ENCODE measurements at regions not wholly inside any gene's neighbourhood (a gene's known extent, or its start where the extent isn't known, plus 50 kb on each side); places are given as distances from the start of the nearest gene placed in this dataset.
"Not testable (repeated sequence)": the region's sequence is repeated elsewhere in the genome, so short reads cannot be mapped to it uniquely, and the experiment has no call there.

GRCh38 chr7:35924668-35925067 is 123.8 kb downstream of the SEPTIN7 start:
- not testable (repeated sequence) for DNase-seq; H3K27ac Mint-ChIP-seq; H3K27me3 Mint-ChIP-seq; H3K9me3 Mint-ChIP-seq; H3K4me1 Mint-ChIP-seq (ENCODE audit: low read depth); H3K4me3 Mint-ChIP-seq; H3K36me3 Mint-ChIP-seq (ENCODE audit: low read depth)

- H3K4me3 Mint-ChIP-seq; H3K4me1 Mint-ChIP-seq (ENCODE audit: low read depth); DNase-seq; H3K27ac Mint-ChIP-seq; H3K27me3 Mint-ChIP-seq; H3K9me3 Mint-ChIP-seq; H3K36me3 Mint-ChIP-seq (ENCODE audit: low read depth): not testable (repeated sequence)
Observed at GRCh38 chr7:35926966-35927365, 126.1 kb downstream of the SEPTIN7 start.

GRCh38 chr7:35931134-35931533 is 130.3 kb downstream of the SEPTIN7 start:
- H3K4me1 Mint-ChIP-seq (ENCODE audit: low read depth); H3K27me3 Mint-ChIP-seq; DNase-seq; H3K4me3 Mint-ChIP-seq; H3K27ac Mint-ChIP-seq; H3K9me3 Mint-ChIP-seq; H3K36me3 Mint-ChIP-seq (ENCODE audit: low read depth): not testable (repeated sequence)

GRCh38 chr7:35931551-35931950 is 130.7 kb downstream of the SEPTIN7 start:
- not testable (repeated sequence) for H3K27me3 Mint-ChIP-seq; H3K4me1 Mint-ChIP-seq (ENCODE audit: low read depth); H3K36me3 Mint-ChIP-seq (ENCODE audit: low read depth); H3K27ac Mint-ChIP-seq; H3K9me3 Mint-ChIP-seq; H3K4me3 Mint-ChIP-seq; DNase-seq

GRCh38 chr7:35940695-35941094 is 139.8 kb downstream of the SEPTIN7 start:
- H3K27me3 Mint-ChIP-seq; H3K9me3 Mint-ChIP-seq; H3K4me3 Mint-ChIP-seq; H3K27ac Mint-ChIP-seq; H3K4me1 Mint-ChIP-seq (ENCODE audit: low read depth); H3K36me3 Mint-ChIP-seq (ENCODE audit: low read depth); DNase-seq: not testable (repeated sequence)

GRCh38 chr7:35945621-35946020 is 144.8 kb downstream of the SEPTIN7 start:
- not testable (repeated sequence) for H3K27me3 Mint-ChIP-seq; DNase-seq; H3K36me3 Mint-ChIP-seq (ENCODE audit: low read depth); H3K4me3 Mint-ChIP-seq; H3K27ac Mint-ChIP-seq; H3K9me3 Mint-ChIP-seq; H3K4me1 Mint-ChIP-seq (ENCODE audit: low read depth)

GRCh38 chr7:35955735-35956134 is 154.9 kb downstream of the SEPTIN7 start:
- not testable (repeated sequence) for H3K27me3 Mint-ChIP-seq; H3K4me1 Mint-ChIP-seq (ENCODE audit: low read depth); H3K4me3 Mint-ChIP-seq; DNase-seq; H3K27ac Mint-ChIP-seq; H3K9me3 Mint-ChIP-seq; H3K36me3 Mint-ChIP-seq (ENCODE audit: low read depth)

GRCh38 chr7:35956988-35957387 is 156.1 kb downstream of the SEPTIN7 start:
- H3K4me1 Mint-ChIP-seq (ENCODE audit: low read depth); H3K4me3 Mint-ChIP-seq; H3K27ac Mint-ChIP-seq; H3K36me3 Mint-ChIP-seq (ENCODE audit: low read depth); DNase-seq; H3K27me3 Mint-ChIP-seq; H3K9me3 Mint-ChIP-seq: not testable (repeated sequence)

GRCh38 chr7:35961260-35961659 is 160.4 kb downstream of the SEPTIN7 start:
- H3K36me3 Mint-ChIP-seq (ENCODE audit: low read depth); H3K27me3 Mint-ChIP-seq; H3K4me1 Mint-ChIP-seq (ENCODE audit: low read depth); DNase-seq; H3K27ac Mint-ChIP-seq; H3K4me3 Mint-ChIP-seq; H3K9me3 Mint-ChIP-seq: not testable (repeated sequence)

GRCh38 chr7:35962607-35963006 is 161.8 kb downstream of the SEPTIN7 start:
- not testable (repeated sequence) for H3K36me3 Mint-ChIP-seq (ENCODE audit: low read depth); H3K27ac Mint-ChIP-seq; H3K9me3 Mint-ChIP-seq; H3K4me3 Mint-ChIP-seq; DNase-seq; H3K4me1 Mint-ChIP-seq (ENCODE audit: low read depth); H3K27me3 Mint-ChIP-seq

- Mint-ChIP-seq H3K4me3 (no peak overlapping the region), H3K27ac (no peak overlapping the region), H3K9me3 (no peaks in the 10 kb centered on the region), H3K4me1 (ENCODE audit: low read depth) (peaks cover 3% of the 10 kb centered on the region), H3K27me3 (peaks cover 18% of the 10 kb centered on the region), H3K36me3 (ENCODE audit: low read depth) (no peaks in the 10 kb centered on the region)
- no peak for DNase-seq
Observed at GRCh38 chr7:35967366-35968139, 166.7 kb downstream of the SEPTIN7 start.

- Mint-ChIP-seq H3K9me3 (no peaks in the 10 kb centered on the region), H3K36me3 (ENCODE audit: low read depth) (no peaks in the 10 kb centered on the region), H3K4me3 (no peak overlapping the region), H3K27ac (no peak overlapping the region), H3K27me3 (peaks cover 23% of the 10 kb centered on the region), H3K4me1 (ENCODE audit: low read depth) (peaks cover 3% of the 10 kb centered on the region)
- no peak for DNase-seq
Observed at GRCh38 chr7:35968140-35968940, 167.5 kb downstream of the SEPTIN7 start.

GRCh38 chr7:35969066-35969465 is 168.2 kb downstream of the SEPTIN7 start:
- H3K9me3 Mint-ChIP-seq = no peaks in the 10 kb centered on the region
- H3K4me1 Mint-ChIP-seq (ENCODE audit: low read depth) = peaks cover 3% of the 10 kb centered on the region
- H3K4me3 Mint-ChIP-seq = no peak overlapping the region
- no peak overlapping the region for H3K27ac Mint-ChIP-seq
- H3K27me3 Mint-ChIP-seq = peaks cover 25% of the 10 kb centered on the region
- DNase-seq = no peak
- no peaks in the 10 kb centered on the region for H3K36me3 Mint-ChIP-seq (ENCODE audit: low read depth)

- no peak overlapping the region for H3K27ac Mint-ChIP-seq
- peaks cover 25% of the 10 kb centered on the region for H3K27me3 Mint-ChIP-seq
- H3K36me3 Mint-ChIP-seq (ENCODE audit: low read depth) = no peaks in the 10 kb centered on the region
- peaks cover 3% of the 10 kb centered on the region for H3K4me1 Mint-ChIP-seq (ENCODE audit: low read depth)
- no peaks in the 10 kb centered on the region for H3K9me3 Mint-ChIP-seq
- no peak overlapping the region for H3K4me3 Mint-ChIP-seq
- DNase-seq = no peak
Observed at GRCh38 chr7:35970458-35970857, 169.6 kb downstream of the SEPTIN7 start.

- peaks cover 3% of the 10 kb centered on the region for H3K4me1 Mint-ChIP-seq (ENCODE audit: low read depth)
- DNase-seq = no peak
- no peaks in the 10 kb centered on the region for H3K36me3 Mint-ChIP-seq (ENCODE audit: low read depth)
- H3K9me3 Mint-ChIP-seq = no peaks in the 10 kb centered on the region
- H3K4me3 Mint-ChIP-seq = peak overlapping the region; percentile 37
- H3K27ac Mint-ChIP-seq = no peak overlapping the region
- peaks cover 29% of the 10 kb centered on the region for H3K27me3 Mint-ChIP-seq
Observed at GRCh38 chr7:35971133-35971891, 170.5 kb downstream of the SEPTIN7 start.
